ENCODE measurements at regions not wholly inside any gene's neighbourhood (a gene's known extent, or its start where the extent isn't known, plus 50 kb on each side); places are given as distances from the start of the nearest gene placed in this dataset.

DNA sequence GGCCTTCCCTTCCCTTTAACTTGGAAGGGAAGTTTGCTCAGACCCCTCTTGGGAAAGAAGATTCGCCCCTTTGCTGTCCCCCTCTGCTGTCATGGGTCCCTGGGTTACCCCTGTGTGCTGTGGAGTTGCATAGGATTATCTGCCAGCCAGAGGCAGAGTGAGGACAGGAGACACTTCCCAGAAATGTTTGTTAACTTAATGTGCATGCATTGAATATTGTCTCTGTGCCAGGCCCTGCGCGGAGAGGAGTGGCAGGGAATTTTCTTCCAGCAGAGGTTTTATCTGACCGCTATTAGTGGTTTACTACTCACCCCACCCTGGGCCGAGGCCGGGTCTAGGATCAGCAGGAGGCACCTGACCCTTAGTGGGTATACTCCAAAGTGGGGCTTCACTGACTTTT, 894.8 kb downstream of the TBC1D22A start:
- DNase-seq (ENCODE audit: low spot score), result no peak

DNA sequence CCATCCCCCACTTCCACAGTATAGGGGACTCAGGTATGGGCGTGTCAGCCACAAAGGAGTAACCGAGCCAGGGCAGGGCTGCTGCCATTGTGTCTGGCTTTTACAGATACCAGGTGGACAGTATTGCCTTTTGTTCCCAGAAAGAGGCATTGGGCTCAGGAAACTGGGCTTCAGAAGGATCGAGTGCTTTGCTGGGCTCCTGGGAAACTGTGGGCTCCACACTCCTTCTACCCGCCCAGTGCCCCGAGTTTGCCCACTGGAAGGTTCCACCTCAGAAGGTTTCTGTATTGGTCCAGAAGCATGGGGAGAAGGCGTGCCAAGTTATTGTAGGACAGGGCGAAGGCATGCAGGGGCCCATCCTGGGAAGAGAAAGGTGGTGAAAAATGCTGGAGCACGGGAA, 894.4 kb downstream of the TBC1D22A start:
- DNase-seq (ENCODE audit: low spot score), result no peak

DNA sequence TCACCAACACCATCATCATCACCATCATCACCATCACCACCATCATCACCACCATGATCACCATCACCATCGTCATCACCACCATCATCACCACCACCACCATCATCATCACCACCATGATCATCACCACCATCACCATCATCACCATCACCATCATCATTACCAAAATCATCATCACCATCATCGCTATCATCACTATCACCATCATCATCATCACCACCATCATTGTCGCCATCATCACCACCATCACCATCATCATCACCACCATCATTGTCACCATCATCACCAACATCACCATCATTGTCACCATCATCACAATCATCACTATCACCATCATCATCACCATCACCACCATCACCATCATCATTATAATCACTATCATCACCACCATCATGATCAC, 893.5 kb downstream of the TBC1D22A start:
- no peak for DNase-seq (ENCODE audit: low spot score)

DNA sequence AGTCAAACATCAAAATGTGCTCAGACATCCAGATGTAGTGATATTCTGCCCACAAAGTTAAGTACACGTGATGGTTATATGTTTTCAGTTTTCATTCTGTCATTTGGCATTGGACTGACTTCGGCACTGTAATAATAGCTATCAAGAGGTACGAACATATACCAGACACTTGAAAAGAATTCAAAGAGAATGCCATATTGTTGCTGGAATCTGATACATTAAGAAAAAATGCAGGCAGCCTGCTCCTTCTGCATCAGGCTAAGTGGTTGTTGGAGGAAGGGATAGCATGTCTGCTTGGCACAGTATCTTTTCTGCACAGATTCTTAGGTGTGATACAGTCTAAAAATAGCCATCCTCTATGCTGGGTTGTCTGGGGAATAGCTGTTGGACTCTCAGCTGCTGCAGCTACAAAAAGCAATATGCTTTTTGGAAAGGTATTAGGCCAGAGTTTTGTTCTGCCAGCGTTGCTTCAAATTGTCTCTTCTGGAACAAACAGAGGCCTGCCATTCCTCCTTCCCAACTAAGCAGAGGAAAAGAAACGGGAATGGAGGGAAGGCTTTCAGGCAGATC, 892.6 kb downstream of the TBC1D22A start:
- no peak for DNase-seq (ENCODE audit: low spot score)

DNA sequence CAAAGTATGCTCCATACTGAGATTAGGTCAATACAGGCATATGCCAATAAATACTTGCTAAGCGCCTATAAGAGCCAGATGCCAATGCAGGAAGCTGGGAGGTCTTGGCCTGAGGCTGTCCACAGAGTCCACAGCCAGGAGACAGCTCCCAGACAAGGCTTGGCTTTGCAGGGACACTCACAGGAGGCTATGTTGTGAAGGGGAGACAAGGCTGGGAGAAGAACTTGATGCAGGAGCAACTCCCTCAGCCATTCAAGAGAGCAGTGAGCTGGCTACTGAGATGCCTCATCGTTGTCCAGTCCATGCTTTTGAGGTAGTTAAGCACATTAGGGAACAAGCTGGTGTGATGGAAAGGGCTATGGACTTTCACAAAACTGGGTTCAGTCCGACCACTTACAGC, 891.5 kb downstream of the TBC1D22A start:
- DNase-seq (ENCODE audit: low spot score), result no peak

DNA sequence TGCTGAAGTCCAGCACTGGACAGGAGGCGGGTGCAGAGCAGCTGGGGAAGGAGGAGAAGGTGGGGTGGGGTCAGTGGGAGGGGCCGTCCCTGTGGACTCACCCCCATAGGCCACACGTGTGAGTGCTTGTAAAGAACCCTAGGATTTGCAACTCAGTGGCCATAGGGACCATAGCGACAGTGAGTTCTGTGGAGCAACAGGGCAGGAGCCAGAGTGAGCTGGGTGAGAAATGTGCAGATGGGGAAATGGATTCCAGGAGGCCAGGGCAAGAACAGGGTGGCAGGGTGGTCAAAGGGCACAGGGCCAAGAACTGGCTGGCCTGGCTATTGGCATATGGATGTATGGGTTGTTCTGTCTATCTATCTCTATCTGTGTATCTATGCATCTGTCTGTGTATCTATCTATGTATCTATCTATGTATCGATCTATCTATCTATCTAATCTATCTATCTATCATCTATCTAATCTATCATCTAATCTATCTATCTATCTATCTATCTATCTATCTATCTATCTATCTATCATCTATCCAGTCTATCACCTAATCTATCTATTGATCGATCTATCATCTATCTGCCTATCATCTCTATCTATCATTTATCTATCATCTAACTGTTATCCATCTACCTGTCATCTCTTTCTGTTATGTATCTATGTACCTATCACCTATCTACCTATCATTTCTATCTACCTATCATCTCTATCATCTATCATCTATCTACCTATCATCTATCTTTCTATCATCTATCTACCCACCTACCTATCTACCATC, 889.0 kb downstream of the TBC1D22A start:
- DNase-seq (ENCODE audit: low spot score), result no peak

DNA sequence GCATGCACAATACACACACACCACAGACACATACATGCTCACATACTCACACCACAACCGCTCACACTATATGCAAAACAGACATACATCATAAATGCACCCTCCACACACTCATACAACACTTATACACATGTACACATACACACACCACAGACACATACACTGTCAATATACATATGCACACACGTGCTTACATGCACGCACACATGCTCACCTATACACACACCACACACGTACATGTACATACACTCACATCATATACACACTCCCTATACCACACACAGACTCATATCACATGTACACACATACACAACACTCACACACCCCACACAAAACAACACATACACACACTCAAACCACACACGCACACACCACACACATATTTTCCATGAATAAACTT, 885.3 kb downstream of the TBC1D22A start:
- DNase-seq (ENCODE audit: low spot score), result no peak

DNA sequence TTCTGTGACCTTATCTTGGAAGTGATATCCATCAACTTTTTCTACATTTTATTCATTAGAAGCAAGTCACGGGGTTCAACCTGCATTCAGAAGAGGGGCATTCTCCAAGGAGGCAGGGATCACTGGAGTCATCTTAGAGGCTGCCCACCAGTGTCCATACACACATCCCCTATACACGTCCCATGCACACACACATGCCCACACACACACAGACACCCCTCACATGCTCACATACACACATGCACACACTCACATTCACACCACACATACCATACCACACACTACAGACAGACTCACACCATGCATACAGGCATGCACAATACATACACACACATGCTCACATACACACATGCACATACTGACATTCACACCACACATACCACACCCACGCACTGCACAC, 884.7 kb downstream of the TBC1D22A start:
- no peak for DNase-seq (ENCODE audit: low spot score)

DNA sequence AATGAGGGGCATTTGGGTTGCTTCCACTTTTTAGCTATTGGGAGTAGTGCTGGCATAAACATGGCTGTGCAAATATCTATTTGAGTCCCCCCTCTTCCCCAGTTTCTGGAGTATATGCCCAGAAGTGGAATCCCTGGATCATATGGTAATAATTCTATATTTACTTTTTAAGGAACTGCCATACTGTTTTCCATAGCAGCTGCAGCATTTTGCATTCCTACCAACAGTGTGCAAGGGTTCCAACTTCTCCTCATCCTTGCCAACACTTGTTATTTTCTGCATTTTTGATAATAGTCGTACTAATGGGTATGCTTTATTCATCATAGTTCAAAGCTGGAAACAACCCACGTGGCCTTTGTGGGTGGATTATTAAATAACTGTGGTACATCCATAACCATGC, 883.5 kb downstream of the TBC1D22A start:
- no peak for DNase-seq (ENCODE audit: low spot score)

DNA sequence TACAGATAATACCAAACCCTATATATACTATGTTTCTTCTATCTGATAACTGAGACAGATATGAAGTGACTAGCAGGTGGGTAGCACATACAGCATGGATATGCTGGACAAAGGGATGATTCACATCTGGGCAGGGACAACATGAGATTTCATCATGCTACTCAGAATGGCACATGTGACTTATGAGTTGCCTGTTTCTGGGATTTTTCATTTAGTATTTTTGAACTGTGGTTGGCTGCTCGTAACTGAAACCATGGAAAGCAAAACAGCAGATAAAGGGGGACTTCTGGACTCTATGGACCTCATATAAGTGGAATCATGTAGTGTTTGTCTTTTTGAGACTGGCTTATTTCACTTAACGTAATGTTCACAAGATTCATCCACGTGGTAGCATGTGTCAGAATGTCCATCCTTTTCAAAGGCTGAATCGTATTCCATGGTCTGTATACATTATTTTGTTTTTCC, 883.0 kb downstream of the TBC1D22A start:
- no peak for DNase-seq (ENCODE audit: low spot score)

DNA sequence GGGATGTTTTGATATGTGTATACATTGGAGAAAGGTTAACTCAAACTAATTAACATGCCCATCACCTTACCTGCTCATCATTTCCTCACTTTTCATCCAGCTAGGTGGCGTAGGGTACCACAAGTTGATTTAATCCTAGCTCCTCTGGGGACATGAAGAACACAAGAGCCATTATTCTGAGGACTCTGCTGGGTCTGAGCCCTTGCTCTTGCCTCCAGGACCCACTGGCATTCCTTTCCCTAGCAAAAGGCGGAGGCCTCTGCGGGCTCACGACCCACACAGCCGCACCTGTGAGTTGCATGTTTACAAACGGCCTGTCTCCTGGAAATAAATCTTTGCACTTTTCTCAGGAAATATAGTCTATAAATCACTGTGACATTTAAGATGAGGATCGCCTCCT, 871.9 kb downstream of the TBC1D22A start:
- DNase-seq (ENCODE audit: low spot score), result no peak

DNA sequence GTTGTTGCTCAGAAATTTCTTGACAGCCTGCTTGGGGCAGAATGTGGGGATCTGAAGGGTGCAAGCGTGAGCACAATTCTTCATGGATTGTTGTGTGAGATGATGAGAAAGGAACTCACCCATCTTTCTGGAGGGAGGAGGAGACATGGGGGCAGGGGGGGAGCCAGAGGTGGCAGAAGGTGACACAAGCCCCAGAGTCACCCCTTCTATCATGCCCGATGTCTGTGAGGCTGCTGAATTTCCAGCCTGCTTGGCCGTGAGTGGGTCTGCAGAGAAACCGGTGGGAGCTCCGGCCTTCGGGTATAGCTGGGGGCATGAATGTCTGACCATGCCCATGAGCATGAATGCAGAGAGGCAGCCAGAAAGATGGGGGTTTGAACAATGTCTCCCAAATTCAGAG, 870.7 kb downstream of the TBC1D22A start:
- no peak for DNase-seq (ENCODE audit: low spot score)

DNA sequence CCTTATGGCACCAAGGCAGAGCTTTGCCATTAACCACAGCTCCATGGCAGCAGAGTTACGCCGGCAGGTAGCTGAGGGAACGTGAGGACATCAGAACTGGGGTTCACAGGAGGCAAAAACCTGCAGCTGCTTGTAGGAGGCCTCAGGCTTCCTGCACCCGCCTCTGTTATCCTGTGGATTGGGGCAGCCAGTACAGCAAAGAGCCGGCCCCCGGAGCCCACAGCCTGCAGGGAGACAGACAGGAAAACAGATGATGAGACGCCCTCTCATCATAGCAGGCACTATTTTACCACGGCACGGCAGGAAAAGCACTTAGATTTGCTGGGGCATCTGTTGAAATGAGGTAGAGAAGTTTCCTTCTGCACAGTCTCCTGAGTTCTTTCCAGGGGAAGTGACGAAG, 870.3 kb downstream of the TBC1D22A start:
- DNase-seq (ENCODE audit: low spot score), result no peak

DNA sequence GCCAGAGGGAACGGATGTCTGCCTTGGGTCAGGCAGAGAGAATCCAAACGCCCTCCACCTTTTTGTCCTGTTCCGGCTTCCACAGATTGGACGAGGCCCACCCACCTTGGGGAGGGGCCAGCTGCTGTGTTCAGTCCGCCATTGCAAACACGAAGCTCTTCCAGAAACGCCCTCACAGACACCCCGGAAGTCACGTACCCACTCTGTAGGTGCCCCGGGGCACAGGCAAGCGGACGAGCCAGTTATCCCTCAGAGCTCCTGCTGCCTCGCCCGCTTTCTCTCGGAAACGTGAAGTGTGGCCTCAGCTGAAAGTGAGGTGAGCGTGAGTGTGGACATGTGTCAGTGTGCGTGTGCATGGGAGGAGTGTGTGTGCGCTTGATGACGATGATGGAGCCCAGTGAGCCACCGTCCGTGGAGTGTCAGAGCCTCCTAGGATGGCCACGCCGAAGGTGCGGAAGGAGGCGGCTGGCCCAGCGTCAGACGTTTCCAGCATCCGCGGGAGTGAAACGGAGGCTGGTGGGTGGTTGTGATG, 869.2 kb downstream of the TBC1D22A start:
- DNase-seq (ENCODE audit: low spot score), result peak; percentile 90

DNA sequence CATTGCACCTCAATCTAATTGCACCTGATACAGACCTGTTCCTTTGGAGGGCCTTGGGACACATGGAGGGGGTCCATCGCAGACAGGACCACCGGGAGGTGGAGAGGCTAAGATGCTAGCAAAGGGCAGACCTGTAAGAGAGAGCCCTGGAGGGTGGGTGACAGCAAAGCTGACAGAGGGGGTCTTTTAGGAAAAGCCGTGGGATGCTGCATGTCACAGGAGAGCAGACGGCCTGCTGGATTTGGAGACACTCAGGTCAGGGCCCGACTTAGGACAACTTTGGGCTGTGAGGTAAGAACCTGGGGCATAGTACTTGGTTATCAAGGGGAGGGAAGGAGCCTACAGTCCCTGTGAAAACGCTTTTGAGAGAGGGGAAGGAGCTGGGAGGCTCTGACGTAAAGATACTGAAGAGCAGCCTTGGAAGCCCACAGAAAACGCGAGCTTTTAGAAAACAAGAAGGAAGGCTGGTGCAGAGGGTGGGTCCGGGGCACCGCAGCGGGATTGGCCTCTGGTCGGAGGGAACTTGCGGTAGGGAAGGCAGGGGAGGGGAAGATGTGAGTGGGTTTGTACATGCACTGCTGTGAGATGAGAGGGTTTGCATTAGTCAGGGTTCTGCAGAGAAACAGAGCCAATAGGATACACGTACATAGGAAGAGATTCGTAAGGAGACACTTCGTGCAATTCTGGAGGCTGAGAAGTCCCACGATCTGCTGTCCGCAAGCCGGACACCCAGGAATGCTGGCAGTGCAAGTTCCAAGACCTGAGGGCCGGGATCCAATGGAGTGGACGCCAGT, 868.5 kb downstream of the TBC1D22A start:
- no peak for DNase-seq (ENCODE audit: low spot score)

DNA sequence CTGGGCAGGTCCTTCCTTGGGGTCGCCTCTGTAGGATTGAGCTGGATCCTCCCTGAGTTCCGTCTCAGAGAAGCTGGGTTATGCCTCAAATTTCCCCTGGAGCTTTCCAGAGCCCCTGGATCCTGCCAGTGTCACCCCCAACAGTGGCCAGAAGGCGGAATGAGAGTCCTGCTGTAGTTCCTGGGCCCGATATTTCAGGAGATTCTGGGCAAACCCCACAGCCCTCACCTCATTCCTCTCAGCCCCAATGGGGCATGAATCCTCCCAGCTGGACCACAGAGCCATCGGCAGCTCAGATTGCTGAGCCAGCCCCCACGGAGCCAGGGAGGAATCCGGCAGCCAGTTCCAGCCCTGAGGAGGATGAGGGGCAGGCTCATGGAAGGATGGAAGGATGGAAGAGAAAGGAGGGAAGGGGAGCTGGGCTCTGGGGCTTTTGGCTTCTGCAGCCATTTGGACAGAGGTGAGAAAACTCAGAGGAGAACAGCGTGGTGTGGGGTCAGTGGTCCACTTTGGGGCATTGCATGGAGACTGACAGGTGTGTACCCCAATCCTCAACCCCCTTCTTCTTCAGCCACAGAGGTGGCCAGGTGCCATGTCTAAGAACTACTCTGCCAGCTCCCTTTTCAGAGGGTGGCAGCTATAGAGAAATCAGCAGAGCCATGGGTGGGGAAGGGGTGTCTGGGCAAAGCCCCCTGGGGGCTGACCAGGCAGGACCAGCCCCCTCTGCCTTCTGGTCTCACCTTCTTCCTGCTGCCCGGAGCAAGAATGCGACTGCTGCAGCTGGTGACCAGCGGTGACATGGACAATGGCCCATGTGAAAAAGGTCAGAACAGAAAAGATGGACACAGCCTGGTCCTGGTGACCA, 867.6 kb downstream of the TBC1D22A start:
- DNase-seq (ENCODE audit: low spot score), result no peak

DNA sequence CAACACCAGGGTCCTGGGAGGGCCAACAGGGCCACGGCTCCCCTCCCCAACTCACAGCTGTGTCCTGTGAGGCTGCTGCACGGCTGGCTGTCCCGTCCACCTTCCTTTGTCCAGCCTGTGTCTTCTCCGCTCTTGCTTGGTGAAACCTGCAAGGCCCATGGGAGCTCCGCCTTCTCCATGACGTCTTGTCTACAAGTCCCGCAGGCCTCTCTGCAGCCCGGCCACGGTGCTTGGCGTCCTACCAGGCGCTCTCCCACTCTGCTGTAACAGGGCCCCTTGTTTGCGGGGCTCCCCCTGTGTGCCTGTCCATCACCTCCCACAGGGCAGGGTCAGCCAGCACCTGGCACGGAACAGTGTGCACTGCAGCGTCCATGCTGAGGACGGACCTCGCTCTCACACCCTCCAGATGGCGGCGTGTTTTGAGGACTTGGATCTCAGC, 866.8 kb downstream of the TBC1D22A start:
- DNase-seq (ENCODE audit: low spot score), result no peak

DNA sequence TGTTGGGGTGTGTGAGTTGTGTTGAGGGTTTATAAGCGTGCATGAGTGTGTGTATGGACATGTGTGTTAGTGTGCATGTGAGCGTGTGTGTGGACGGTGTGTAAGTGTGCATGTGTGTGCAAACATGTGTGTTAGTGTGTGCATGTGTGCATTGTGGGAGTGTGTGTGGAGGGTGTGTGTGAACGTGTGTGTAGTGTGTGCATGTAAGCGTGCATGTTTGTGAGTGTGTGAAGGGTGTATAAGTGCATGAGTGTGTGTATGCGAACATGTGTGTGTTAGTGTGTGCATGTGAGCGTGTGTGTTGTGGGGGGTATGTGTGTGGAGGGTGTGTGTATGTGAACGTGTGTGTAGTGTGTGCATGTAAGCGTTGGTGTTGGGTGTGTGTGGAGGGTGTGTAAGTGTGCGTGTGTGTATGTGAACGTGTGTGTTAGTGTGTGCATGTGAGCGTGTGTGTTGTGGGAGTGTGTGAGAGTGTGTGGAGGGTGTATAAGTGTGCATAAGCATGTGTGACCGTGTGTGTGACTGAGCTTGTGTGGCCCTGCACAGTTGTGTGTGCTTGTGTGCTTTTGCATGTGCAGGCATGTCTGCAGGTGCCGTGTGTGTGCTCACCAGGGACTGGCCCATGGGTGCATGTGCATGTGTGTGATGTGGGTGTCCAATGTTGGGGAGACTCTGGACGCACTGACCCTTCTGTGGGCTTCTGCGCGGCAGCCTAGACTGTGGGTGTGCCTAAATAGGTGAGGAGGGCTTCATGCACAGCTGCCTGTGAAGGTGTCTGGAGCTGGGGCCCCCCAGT, 866.2 kb downstream of the TBC1D22A start:
- no peak for DNase-seq (ENCODE audit: low spot score)

DNA sequence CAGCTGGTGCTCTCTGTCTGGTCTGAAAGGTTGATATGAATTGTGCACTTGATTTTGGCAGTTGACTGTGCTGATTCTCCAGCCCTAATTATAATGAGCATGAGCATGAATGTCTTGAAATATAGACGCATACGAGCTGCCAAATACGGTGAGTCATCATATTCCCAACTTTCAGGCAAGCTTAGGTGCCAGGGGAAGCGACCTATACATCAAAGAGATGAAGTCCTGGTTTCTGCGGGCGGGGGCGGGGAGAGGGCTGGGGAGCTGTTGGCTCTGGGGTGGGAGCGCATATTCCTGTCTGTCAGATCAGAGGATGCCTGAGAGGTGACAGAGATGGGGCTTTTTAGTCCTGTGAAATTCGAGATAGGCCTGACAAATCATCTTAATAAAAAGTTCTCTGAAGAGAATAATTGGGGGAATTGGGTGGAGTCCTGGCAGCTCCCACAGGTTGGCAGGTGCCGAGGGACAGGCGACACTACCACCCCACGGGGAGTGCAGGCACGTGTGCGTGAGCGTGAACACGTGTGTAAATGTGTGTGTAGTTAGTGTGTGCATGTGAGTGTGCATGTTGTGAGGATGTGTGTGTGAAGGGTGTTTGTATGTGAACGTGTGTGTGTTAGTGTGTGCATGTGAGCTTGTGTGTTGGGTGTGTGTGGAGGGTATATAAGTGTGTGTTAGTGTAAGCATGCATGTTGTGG, 865.3 kb downstream of the TBC1D22A start:
- DNase-seq (ENCODE audit: low spot score), result peak; percentile 61
